ENCODE measurements at regions not wholly inside any gene's neighbourhood (a gene's known extent, or its start where the extent isn't known, plus 50 kb on each side); places are given as distances from the start of the nearest gene placed in this dataset.

DNA sequence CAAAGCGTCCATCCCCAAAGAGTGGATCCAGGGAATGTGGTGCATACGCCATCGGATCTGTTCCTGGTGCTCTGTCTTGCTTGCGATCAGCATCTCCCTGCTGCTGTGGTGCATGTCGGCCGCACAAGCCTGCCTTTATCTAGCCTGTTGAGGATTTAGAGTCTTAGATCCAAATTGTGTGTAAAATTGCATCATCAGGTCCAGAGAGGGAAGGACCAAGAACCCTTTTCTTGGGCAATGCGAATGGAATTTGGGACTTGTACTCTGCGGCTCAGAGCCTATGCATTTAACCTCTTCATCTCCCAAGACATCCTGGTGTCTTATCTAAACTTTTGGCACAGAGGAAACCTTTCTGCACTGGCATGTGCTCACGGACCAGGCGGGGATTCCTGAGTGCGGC, 1238.7 kb downstream of the TBC1D22A start:
- in situ Hi-C loops (cut with HindIII; ENCODE audit: extremely low pct_ligation_motif_present, low pct_unique_long_range_greater_than_20kb) (no loop called here), intact Hi-C loops (cut with micrococcal nuclease; ENCODE audit: unreplicated experiment) (no loop called here)
- Histone ChIP-seq H3K4me1 (ENCODE audit: insufficient read depth, low read length) (no peaks in the 10 kb centered on the region), H3K27me3 (ENCODE audit: control insufficient read depth in 1 of 2, insufficient read depth in 2 of 2, low read length in 2 of 2) (peaks cover 2 to 19% of the 10 kb centered on the region in 2 experiments; a peak in 4 of 5 replicates), H3K4me3 (replicated peaks in 1 of 3; ENCODE audit: insufficient read depth in 1 of 3, low read depth in 2 of 3, low read length in 3 of 3) (no peak overlapping the region), H3K9ac (ENCODE audit: insufficient read depth, low read depth, low read length) (no peak overlapping the region), H4K20me1 (ENCODE audit: insufficient read depth, low read length) (no peaks in the 10 kb centered on the region), H3K27ac (ENCODE audit: extremely low read length, insufficient read depth, low read length) (no peak overlapping the region), H3K36me3 (replicated peaks in 1 of 2; ENCODE audit: control insufficient read depth in 1 of 2, insufficient read depth in 2 of 2, low read length in 2 of 2) (no peaks in the 10 kb centered on the region), H3K4me2 (ENCODE audit: low read depth, low read length) (no peak overlapping the region), H3K79me2 (ENCODE audit: insufficient read depth, low read length) (no peaks in the 10 kb centered on the region), H3K9me3 (ENCODE audit: low read length) (no peaks in the 10 kb centered on the region), H2AFZ (ENCODE audit: low read length) (no peak overlapping the region)
- DNase-seq (ENCODE audit: low spot score) = no peak
- CTCF ChIA-PET (ENCODE audit: low intra/inter-chr PET ratio, low total read pairs) = no interaction called here
- POLR2A ChIA-PET = no interaction called here
- 41% methylated on average over 11 of the region's 11 CpGs for WGBS (ENCODE audit: low lambda C conversion rate)
- no peak for ATAC-seq
- BruUV-seq (replicated peaks) = no TSS peak
- FAIRE-seq = no peak
- no peak for TF ChIP-seq HMG20A (CRISPR knock-in tag; IDR thresholded peaks at IDR 0.05; ENCODE audit: borderline replicate concordance)
- TF ChIP-seq, protein P1, sequence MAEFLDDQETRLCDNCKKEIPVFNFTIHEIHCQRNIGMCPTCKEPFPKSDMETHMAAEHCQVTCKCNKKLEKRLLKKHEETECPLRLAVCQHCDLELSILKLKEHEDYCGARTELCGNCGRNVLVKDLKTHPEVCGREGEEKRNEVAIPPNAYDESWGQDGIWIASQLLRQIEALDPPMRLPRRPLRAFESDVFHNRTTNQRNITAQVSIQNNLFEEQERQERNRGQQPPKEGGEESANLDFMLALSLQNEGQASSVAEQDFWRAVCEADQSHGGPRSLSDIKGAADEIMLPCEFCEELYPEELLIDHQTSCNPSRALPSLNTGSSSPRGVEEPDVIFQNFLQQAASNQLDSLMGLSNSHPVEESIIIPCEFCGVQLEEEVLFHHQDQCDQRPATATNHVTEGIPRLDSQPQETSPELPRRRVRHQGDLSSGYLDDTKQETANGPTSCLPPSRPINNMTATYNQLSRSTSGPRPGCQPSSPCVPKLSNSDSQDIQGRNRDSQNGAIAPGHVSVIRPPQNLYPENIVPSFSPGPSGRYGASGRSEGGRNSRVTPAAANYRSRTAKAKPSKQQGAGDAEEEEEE (CRISPR knock-in tag; IDR thresholded peaks at IDR 0.05; ENCODE audit: borderline replicate concordance) = no peak
- TF ChIP-seq ZC3H13 (CRISPR knock-in tag; IDR thresholded peaks at IDR 0.05) = no peak
- TF ChIP-seq SPEN (CRISPR knock-in tag; IDR thresholded peaks at IDR 0.05; ENCODE audit: low read depth) = no peak
- no peak for TF ChIP-seq ZEB1 (IDR thresholded peaks at IDR 0.05; ENCODE audit: insufficient replicate concordance, low read depth)
- TF ChIP-seq ZNF367 (CRISPR knock-in tag; IDR thresholded peaks at IDR 0.05; ENCODE audit: borderline replicate concordance) = no peak
- no peak for TF ChIP-seq ZFP82 (CRISPR knock-in tag; IDR thresholded peaks at IDR 0.05; ENCODE audit: borderline replicate concordance)
- TF ChIP-seq, protein P2, sequence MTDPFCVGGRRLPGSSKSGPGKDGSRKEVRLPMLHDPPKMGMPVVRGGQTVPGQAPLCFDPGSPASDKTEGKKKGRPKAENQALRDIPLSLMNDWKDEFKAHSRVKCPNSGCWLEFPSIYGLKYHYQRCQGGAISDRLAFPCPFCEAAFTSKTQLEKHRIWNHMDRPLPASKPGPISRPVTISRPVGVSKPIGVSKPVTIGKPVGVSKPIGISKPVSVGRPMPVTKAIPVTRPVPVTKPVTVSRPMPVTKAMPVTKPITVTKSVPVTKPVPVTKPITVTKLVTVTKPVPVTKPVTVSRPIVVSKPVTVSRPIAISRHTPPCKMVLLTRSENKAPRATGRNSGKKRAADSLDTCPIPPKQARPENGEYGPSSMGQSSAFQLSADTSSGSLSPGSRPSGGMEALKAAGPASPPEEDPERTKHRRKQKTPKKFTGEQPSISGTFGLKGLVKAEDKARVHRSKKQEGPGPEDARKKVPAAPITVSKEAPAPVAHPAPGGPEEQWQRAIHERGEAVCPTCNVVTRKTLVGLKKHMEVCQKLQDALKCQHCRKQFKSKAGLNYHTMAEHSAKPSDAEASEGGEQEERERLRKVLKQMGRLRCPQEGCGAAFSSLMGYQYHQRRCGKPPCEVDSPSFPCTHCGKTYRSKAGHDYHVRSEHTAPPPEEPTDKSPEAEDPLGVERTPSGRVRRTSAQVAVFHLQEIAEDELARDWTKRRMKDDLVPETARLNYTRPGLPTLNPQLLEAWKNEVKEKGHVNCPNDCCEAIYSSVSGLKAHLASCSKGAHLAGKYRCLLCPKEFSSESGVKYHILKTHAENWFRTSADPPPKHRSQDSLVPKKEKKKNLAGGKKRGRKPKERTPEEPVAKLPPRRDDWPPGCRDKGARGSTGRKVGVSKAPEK (CRISPR knock-in tag; IDR thresholded peaks at IDR 0.05; ENCODE audit: borderline replicate concordance) = no peak

Measured in HepG2 (cell line).